H1 (cell line): ENCODE measurements at regions not wholly inside any gene's neighbourhood (a gene's known extent, or its start where the extent isn't known, plus 50 kb on each side); places are given as distances from the start of the nearest gene placed in this dataset.

Experiments
- CTCF ChIA-PET: fragments of 300-600 bp; sonication (Branson Sonifier 250); formaldehyde crosslinking; loops from one replicate; lab custom pipeline; 2021; ENCODE audit not compliant: partially characterized antibody; lab: Charles Lee
- POLR2A ChIA-PET: fragments of 300-600 bp; sonication (Branson Sonifier 250); formaldehyde crosslinking; loops from one replicate; lab custom pipeline; 2021; ENCODE audit warnings: inconsistent platforms; ENCODE audit not compliant: partially characterized antibody; lab: Charles Lee
- DNase-seq, 2 experiments: peaks; one replicate each; pipeline versions ENCODE4 v3.0.0 to v3.0.0-alpha.2; 2010 to 2022; ENCODE audit warnings: low spot score in 2 of 2, low read depth in 1 of 2, mixed read lengths in 1 of 2
- FAIRE-seq: peaks from 2 replicates; lab custom pipeline; 2011; peaks lifted over from hg19 to GRCh38; lab: Jason Lieb, UNC
- H2AFZ ChIP-seq: 2 replicates; pipeline ENCODE4 v1.8.1; 2012; ENCODE audit warnings: low read length, inconsistent platforms
- H2AK5ac ChIP-seq: 2 replicates; pipeline ENCODE4 v1.6.1; 2013; ENCODE audit warnings: low read depth, low read length
- H2BK120ac ChIP-seq: replicated peaks from 2 replicates; pipeline ENCODE3; 2013; ENCODE audit warnings: low read depth, low read length, inconsistent platforms
- H2BK12ac ChIP-seq: 2 replicates; pipeline ENCODE4 v1.6.1; 2013; ENCODE audit warnings: low read depth, low read length
- H2BK15ac ChIP-seq: 2 replicates; pipeline ENCODE4 v1.6.1; 2013; ENCODE audit warnings: low read length
- H2BK20ac ChIP-seq: 2 replicates; pipeline ENCODE4 v1.6.1; 2013; ENCODE audit warnings: low read length
- H2BK5ac ChIP-seq: 2 replicates; pipeline ENCODE4 v1.6.1; 2013; ENCODE audit warnings: low read depth, low read length
- H3K14ac ChIP-seq: 2 replicates; pipeline ENCODE4 v1.6.1; 2013; ENCODE audit warnings: inconsistent platforms; ENCODE audit not compliant: insufficient read length
- H3K18ac ChIP-seq: 2 replicates; pipeline ENCODE4 v1.6.1; 2013; ENCODE audit warnings: low read length; ENCODE audit errors: extremely low read depth
- H3K23ac ChIP-seq: 2 replicates; pipeline ENCODE4 v1.6.1; 2013; ENCODE audit warnings: inconsistent platforms; ENCODE audit not compliant: insufficient read length
- H3K23me2 ChIP-seq: 2 replicates; pipeline ENCODE4 v1.6.1; 2013; ENCODE audit warnings: low read depth, low read length
- H3K27ac ChIP-seq: 2 replicates; pipeline ENCODE4 v1.6.1; 2011; ENCODE audit warnings: low read depth, low read length, inconsistent platforms
- H3K27me3 ChIP-seq, 4 experiments: replicated peaks in 1 of 4; 1 replicate in 1 of 4; 2 replicates in 3 of 4; pipeline versions ENCODE4 v1.6.1 to v1.8.1; 2011 to 2013; ENCODE audit warnings: low read length in 3 of 4, mild to moderate bottlenecking in 3 of 4, inconsistent platforms in 2 of 4, mixed read lengths in 2 of 4, moderate library complexity in 1 of 4; ENCODE audit not compliant: control insufficient read depth in 3 of 4, insufficient read depth in 3 of 4; ENCODE audit errors: extremely low read depth in 1 of 4
- H3K36me3 ChIP-seq, 4 experiments: 2 replicates each; pipeline versions ENCODE4 v1.6.1 to v1.8.1; 2011 to 2013; ENCODE audit warnings: mild to moderate bottlenecking in 4 of 4, low read length in 3 of 4, moderate library complexity in 2 of 4, control low read depth in 1 of 4, inconsistent platforms in 1 of 4; ENCODE audit not compliant: insufficient read depth in 4 of 4, control insufficient read depth in 2 of 4
- H3K4ac ChIP-seq: replicated peaks from 2 replicates; pipeline ENCODE3; 2013; ENCODE audit warnings: low read length, low read depth, mixed read lengths, inconsistent platforms; ENCODE audit not compliant: insufficient read length
- H3K4me1 ChIP-seq, 4 experiments: replicated peaks in 1 of 4; 1 replicate in 1 of 4; 2 replicates in 3 of 4; pipeline versions ENCODE4 v1.6.1 to v1.8.1; 2011 to 2013; ENCODE audit warnings: low read length in 3 of 4, inconsistent platforms in 2 of 4, mixed read lengths in 1 of 4; ENCODE audit not compliant: insufficient read depth in 4 of 4, control insufficient read depth in 3 of 4
- H3K4me2 ChIP-seq, 2 experiments: 2 replicates each; pipeline versions ENCODE4 v1.6.1 to v1.8.1; 2011 to 2013; ENCODE audit warnings: low read depth in 2 of 2, low read length in 2 of 2, control low read depth in 1 of 2, inconsistent platforms in 1 of 2, mild to moderate bottlenecking in 1 of 2; ENCODE audit not compliant: insufficient read depth in 1 of 2
- H3K4me3 ChIP-seq, 4 experiments: fragments of 200-600, 300-600 bp in 1 of 4; sonication (generic), shearing (Covaris generic), sonication (Bioruptor Twin) in 1 of 4; 2 replicates each; pipeline versions ENCODE4 v1.5.1 to v1.8.1; 2011 to 2016; ENCODE audit warnings: low read length in 4 of 4, low read depth in 3 of 4, control low read depth in 2 of 4, inconsistent platforms in 2 of 4, mild to moderate bottlenecking in 2 of 4, mixed read lengths in 1 of 4, moderate library complexity in 1 of 4; ENCODE audit not compliant: insufficient read depth in 2 of 4; ENCODE audit errors: extremely low read depth in 1 of 4
- H3K56ac ChIP-seq: replicated peaks from 2 replicates; pipeline ENCODE3; 2013; ENCODE audit warnings: low read depth, mild to moderate bottlenecking, mixed read lengths, low read length, inconsistent platforms; ENCODE audit not compliant: insufficient read length
- H3K79me1 ChIP-seq: 2 replicates; pipeline ENCODE4 v1.6.1; 2013; ENCODE audit warnings: low read depth, low read length, control low read depth
- H3K79me2 ChIP-seq, 2 experiments: 2 replicates each; pipeline versions ENCODE4 v1.6.1 to v1.8.1; 2012 to 2013; ENCODE audit warnings: low read length in 2 of 2, mild to moderate bottlenecking in 2 of 2, inconsistent platforms in 1 of 2; ENCODE audit not compliant: insufficient read depth in 2 of 2, control insufficient read depth in 1 of 2
- H3K9ac ChIP-seq, 4 experiments: replicated peaks in 1 of 4; 1 replicate in 1 of 4; 2 replicates in 3 of 4; pipeline versions ENCODE4 v1.6.1 to v1.8.1; 2011 to 2013; ENCODE audit warnings: low read depth in 3 of 4, low read length in 3 of 4, control low read depth in 2 of 4, mild to moderate bottlenecking in 2 of 4, moderate library complexity in 2 of 4, inconsistent platforms in 1 of 4; ENCODE audit errors: extremely low read depth in 1 of 4
- H3K9me3 ChIP-seq, 2 experiments: 2 replicates each; pipeline versions ENCODE4 v1.6.1 to v1.8.1; 2012 to 2013; ENCODE audit warnings: mild to moderate bottlenecking in 2 of 2, moderate library complexity in 2 of 2, control low read depth in 1 of 2, inconsistent platforms in 1 of 2, low read depth in 1 of 2, low read length in 1 of 2, mixed read lengths in 1 of 2; ENCODE audit not compliant: insufficient read depth in 2 of 2
- H4K20me1 ChIP-seq, 2 experiments: replicated peaks in 1 of 2; 2 replicates each; pipeline versions ENCODE3 to v1.8.1; 2011 to 2013; ENCODE audit warnings: inconsistent platforms in 2 of 2, low read length in 2 of 2, mild to moderate bottlenecking in 1 of 2; ENCODE audit not compliant: insufficient read depth in 2 of 2, control insufficient read depth in 1 of 2
- H4K5ac ChIP-seq: 2 replicates; pipeline ENCODE4 v1.6.1; 2013; ENCODE audit warnings: low read length, low read depth, mixed read lengths, inconsistent platforms; ENCODE audit not compliant: insufficient read length
- H4K8ac ChIP-seq: 2 replicates; pipeline ENCODE4 v1.8.0; 2013; ENCODE audit warnings: mild to moderate bottlenecking, moderate library complexity, low read length, inconsistent platforms; ENCODE audit not compliant: insufficient read depth; ENCODE audit errors: extremely low read depth
- H4K91ac ChIP-seq: replicated peaks from 2 replicates; pipeline ENCODE3; 2013; ENCODE audit warnings: low read length, mixed read lengths, inconsistent platforms; ENCODE audit not compliant: insufficient read length
- CTCF ChIP-seq, 3 experiments: IDR thresholded peaks; 1 replicate in 2 of 3; 2 replicates in 1 of 3; pipeline versions ENCODE4 v1.5.1 to v1.6.1; 2011; ENCODE audit warnings: low read length in 3 of 3, mild to moderate bottlenecking in 3 of 3, inconsistent platforms in 2 of 3, low read depth in 1 of 3, moderate library complexity in 1 of 3; ENCODE audit not compliant: insufficient read depth in 1 of 3; ENCODE audit errors: control extremely low read depth in 1 of 3
- HDAC6 ChIP-seq: IDR thresholded peaks from one replicate; pipeline ENCODE4 v1.7.1; 2012; ENCODE audit warnings: low read depth, mild to moderate bottlenecking, inconsistent platforms, low read length, moderate library complexity
- RAD21 ChIP-seq, 2 experiments: IDR thresholded peaks in 1 of 2; conservative IDR thresholded peaks in 1 of 2; 2 replicates each; pipeline ENCODE4 v1.6.1; 2011; ENCODE audit warnings: low read depth in 2 of 2, low read length in 2 of 2, improper control_type of control experiment in 1 of 2, inconsistent platforms in 1 of 2, mild to moderate bottlenecking in 1 of 2, moderate library complexity in 1 of 2
- RXRA ChIP-seq: IDR thresholded peaks from 2 replicates; pipeline ENCODE4 v1.6.1; 2011; ENCODE audit warnings: low read depth, mild to moderate bottlenecking, low read length, moderate library complexity; ENCODE audit not compliant: insufficient read depth
- WGBS, 2 experiments: shearing (Covaris generic) in 1 of 2; methylation state at CpG; one replicate each; pipeline versions ENCODE4 v1.1.6 to v1.1.7; 2013 to 2015; ENCODE audit warnings: low lambda C conversion rate in 2 of 2, mixed read lengths in 2 of 2, inconsistent platforms in 1 of 2, low coverage in 1 of 2, missing lambda C conversion rate in 1 of 2; ENCODE audit not compliant: insufficient replicate concordance in 2 of 2, insufficient coverage in 1 of 2, insufficient read length in 1 of 2; ENCODE audit errors: extremely low coverage in 1 of 2, missing lambda C conversion rate in 1 of 2; 5-methylcytosine and 5-hydroxymethylcytosine counted together

DNA sequence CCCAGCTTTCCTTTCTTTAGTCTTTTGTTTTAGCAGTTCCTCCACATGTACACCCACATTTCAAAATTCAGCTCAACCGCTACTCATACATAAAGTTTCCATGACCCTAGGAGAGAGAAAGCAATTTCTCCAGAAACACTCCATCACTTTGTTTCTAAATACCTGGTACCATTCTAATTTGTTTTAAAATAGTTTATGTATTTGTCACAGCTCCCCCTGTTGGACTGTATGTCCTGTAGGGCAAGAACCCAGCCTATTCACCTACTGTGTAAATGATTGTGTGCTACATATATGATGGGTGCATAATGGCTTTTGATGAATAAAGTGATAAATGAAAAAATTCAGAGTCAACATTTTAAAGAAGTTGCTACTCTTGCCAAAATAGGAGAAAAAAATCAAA, 139.1 kb downstream of the COX7C start:
- CTCF ChIA-PET, result interaction anchor here (0.9 to 2.2 kb wide), 8 partner anchors 8 to 192 kb away, joined by 3 to 11 read pairs (median 4); no protein-coding TSS in a partner anchor
- H3K14ac ChIP-seq, result no peak overlapping the region
- H4K8ac ChIP-seq, result no peak overlapping the region
- no peaks in the 10 kb centered on the region for H3K79me1 ChIP-seq
- no peak for DNase-seq
- no peak overlapping the region for H3K4ac ChIP-seq
- POLR2A ChIA-PET, result interaction anchor here (0.5 kb wide), 1 partner anchor 366 kb away, joined by 3 read pairs; no protein-coding TSS in a partner anchor
- no peak overlapping the region for H3K23ac ChIP-seq
- H4K5ac ChIP-seq, result no peak overlapping the region
- no peaks in the 10 kb centered on the region for H3K36me3 ChIP-seq
- no peak overlapping the region for H3K27ac ChIP-seq
- no peak overlapping the region for H3K4me3 ChIP-seq
- H3K9ac ChIP-seq, result no peak overlapping the region
- H3K79me2 ChIP-seq, result no peaks in the 10 kb centered on the region
- FAIRE-seq, result no peak
- no peaks in the 10 kb centered on the region for H3K23me2 ChIP-seq
- no peak overlapping the region for H2AK5ac ChIP-seq
- no peak overlapping the region for H4K91ac ChIP-seq
- no peak overlapping the region for H3K56ac ChIP-seq
- no peaks in the 10 kb centered on the region for H3K27me3 ChIP-seq
- no peak overlapping the region for H2AFZ ChIP-seq
- H2BK5ac ChIP-seq, result no peak overlapping the region
- H3K4me2 ChIP-seq, result no peak overlapping the region
- H2BK20ac ChIP-seq, result no peak overlapping the region
- TF ChIP-seq RXRA (no peak), HDAC6 (no peak), CTCF (IDR thresholded peaks at IDR 0.05; ENCODE audit: control extremely low read depth in 1 of 3, insufficient read depth in 1 of 3, low read depth in 1 of 3, low read length in 3 of 3) (peak in 1 of 3 experiments; percentile 29; a peak in 2 of 4 replicates), RAD21 (IDR thresholded peaks at IDR 0.05 in 1 of 2, conservative IDR thresholded peaks at IDR 0.05 in 1 of 2; ENCODE audit: low read depth in 2 of 2, low read length in 2 of 2) (0 out of 4 replicates have a peak, but pooled peaks of 1 of the 2 experiments have one; percentile 2)
- no peaks in the 10 kb centered on the region for H4K20me1 ChIP-seq
- 80% methylated on average over 1 of the region's 1 CpG; no CpG with 5 or more reads in 1 of the 2 experiments for WGBS, 2 experiments
- H2BK120ac ChIP-seq, result no peak overlapping the region
- H2BK12ac ChIP-seq, result no peak overlapping the region
- no peak overlapping the region for H2BK15ac ChIP-seq
- no peaks in the 10 kb centered on the region for H3K9me3 ChIP-seq
- no peaks in the 10 kb centered on the region for H3K4me1 ChIP-seq
- H3K18ac ChIP-seq, result no peak overlapping the region
